Panc1 (cell line): ENCODE measurements at regions not wholly inside any gene's neighbourhood (a gene's known extent, or its start where the extent isn't known, plus 50 kb on each side); places are given as distances from the start of the nearest gene placed in this dataset.

Source experiments
- ATAC-seq: fragments of 200-7000 bp; cut with Tn5 transposase; 2 replicates; pipeline ENCODE4 v1.9.1; 2020; ENCODE audit warnings: mild to moderate bottlenecking, moderate library complexity
- BruUV-seq: library from RNA; stranded (reverse); fragments of 400-500 nt; replicated peaks from 2 replicates; lab custom pipeline; 2021; lab: Mats Ljungman, UMichigan
- CTCF ChIA-PET: fragments of 300-600 bp; sonication (Branson Sonifier 250); formaldehyde crosslinking; loops from one replicate; lab custom pipeline; 2022; ENCODE audit warnings: antibody characterized with exemption; lab: Charles Lee
- POLR2A ChIA-PET: fragments of 300-600 bp; sonication (Branson Sonifier 250); formaldehyde crosslinking; loops from one replicate; lab custom pipeline; 2022; ENCODE audit warnings: antibody characterized with exemption; lab: Charles Lee
- DNase-seq: peaks from one replicate; pipeline ENCODE4 v3.0.0-alpha.2; 2010; ENCODE audit warnings: low read depth, low spot score
- H3K27ac ChIP-seq: 2 replicates; pipeline ENCODE4 v1.5.1; 2011; ENCODE audit warnings: mild to moderate bottlenecking, low read length, inconsistent platforms
- H3K27me3 ChIP-seq: fragments of 200-500 bp; sonication (Bioruptor generic); 2 replicates; pipeline ENCODE4 v1.6.0; 2014; ENCODE audit warnings: low read length, inconsistent platforms; ENCODE audit not compliant: control insufficient read depth, insufficient read depth
- H3K36me3 ChIP-seq: fragments of 200-500 bp; sonication (Bioruptor generic); 2 replicates; pipeline ENCODE4 v1.5.1; 2014; ENCODE audit warnings: inconsistent platforms, mild to moderate bottlenecking, low read length, moderate library complexity; ENCODE audit not compliant: control insufficient read depth, insufficient read depth
- H3K4me1 ChIP-seq: 2 replicates; pipeline ENCODE4 v1.5.1; 2011; ENCODE audit warnings: inconsistent platforms, mild to moderate bottlenecking, low read length, moderate library complexity; ENCODE audit not compliant: control insufficient read depth, insufficient read depth
- H3K4me3 ChIP-seq, 2 experiments: 2 replicates each; pipeline ENCODE4 v1.5.1; 2011 to 2012; ENCODE audit warnings: low read depth in 2 of 2, low read length in 2 of 2, mild to moderate bottlenecking in 2 of 2, inconsistent platforms in 1 of 2, moderate library complexity in 1 of 2
- H3K9me3 ChIP-seq: fragments of 200-500 bp; sonication (Bioruptor generic); 2 replicates; pipeline ENCODE4 v1.5.1; 2014; ENCODE audit warnings: low read depth, mild to moderate bottlenecking, inconsistent platforms, low read length, moderate library complexity; ENCODE audit not compliant: control insufficient read depth, insufficient read depth
- CTCF ChIP-seq: fragments of 450-650 bp; IDR thresholded peaks from 2 replicates; pipeline ENCODE4 v1.5.1; 2017; ENCODE audit warnings: mild to moderate bottlenecking
- POLR2AphosphoS5 ChIP-seq: IDR thresholded peaks from 2 replicates; pipeline ENCODE4 v1.6.1; 2012; ENCODE audit warnings: mild to moderate bottlenecking, low read depth, low read length, moderate library complexity
- SIN3A ChIP-seq: IDR thresholded peaks from 2 replicates; pipeline ENCODE4 v1.6.1; 2012; ENCODE audit warnings: low read depth, mild to moderate bottlenecking, low read length, moderate library complexity, borderline replicate concordance; ENCODE audit not compliant: insufficient read depth
- TCF7L2 ChIP-seq: IDR thresholded peaks from 2 replicates; pipeline ENCODE4 v1.6.1; 2011; ENCODE audit warnings: mild to moderate bottlenecking, low read depth, low read length, inconsistent platforms
- in situ Hi-C: cut with HindIII; loops from 2 replicates; pipeline ENCODE4 v1.10.0; 2016; ENCODE audit warnings: low sequenced_read_pairs, low pct_unique_long_range_greater_than_20kb
- intact Hi-C: fragments of 100-400 bp; cut with micrococcal nuclease; formaldehyde crosslinking; loops from one replicate; pipeline ENCODE4 v1.10.0; 2022; ENCODE audit not compliant: unreplicated experiment
- TF ChIP-seq, protein P1 (sequence below), 2 experiments: IDR thresholded peaks; 2 replicates each; pipeline ENCODE4 v1.6.1; 2011 to 2012; ENCODE audit warnings: low read depth in 2 of 2, control low read depth in 1 of 2, low read length in 1 of 2, mild to moderate bottlenecking in 1 of 2, moderate library complexity in 1 of 2; ENCODE audit not compliant: insufficient read depth in 1 of 2

DNA sequence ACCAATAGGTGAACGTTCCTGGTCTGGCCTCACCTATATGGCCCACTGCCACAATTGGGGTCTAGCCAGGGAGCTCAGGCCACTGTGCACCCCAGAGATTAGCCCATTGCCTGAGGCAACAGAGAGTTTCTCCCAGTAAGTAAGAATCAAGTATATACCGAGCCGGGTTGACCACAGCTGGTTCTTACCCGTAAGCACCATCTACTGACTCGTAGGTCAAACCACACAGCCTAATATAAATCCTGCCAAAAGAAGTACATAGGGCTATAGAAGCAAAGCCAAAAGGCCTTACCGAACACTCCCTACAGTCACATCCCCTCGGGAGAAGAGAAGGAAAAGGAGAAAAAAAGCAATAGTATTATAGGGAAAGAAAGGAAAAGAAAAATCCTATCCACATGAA is 463.6 kb upstream of the GJE1 start:
- POLR2A ChIA-PET, result interaction anchor here (0.6 kb wide), 1 partner anchor 18 kb away, joined by 3 read pairs; no protein-coding TSS in a partner anchor
- intact Hi-C loops, result no loop called here
- DNase-seq (no peak), ATAC-seq (no peak)
- no peaks in the 10 kb centered on the region for H3K27me3 ChIP-seq
- CTCF ChIA-PET, result no interaction called here
- TF ChIP-seq POLR2AphosphoS5 (no peak), TCF7L2 (no peak), SIN3A (no peak), CTCF (no peak)
- TF ChIP-seq, protein P1, sequence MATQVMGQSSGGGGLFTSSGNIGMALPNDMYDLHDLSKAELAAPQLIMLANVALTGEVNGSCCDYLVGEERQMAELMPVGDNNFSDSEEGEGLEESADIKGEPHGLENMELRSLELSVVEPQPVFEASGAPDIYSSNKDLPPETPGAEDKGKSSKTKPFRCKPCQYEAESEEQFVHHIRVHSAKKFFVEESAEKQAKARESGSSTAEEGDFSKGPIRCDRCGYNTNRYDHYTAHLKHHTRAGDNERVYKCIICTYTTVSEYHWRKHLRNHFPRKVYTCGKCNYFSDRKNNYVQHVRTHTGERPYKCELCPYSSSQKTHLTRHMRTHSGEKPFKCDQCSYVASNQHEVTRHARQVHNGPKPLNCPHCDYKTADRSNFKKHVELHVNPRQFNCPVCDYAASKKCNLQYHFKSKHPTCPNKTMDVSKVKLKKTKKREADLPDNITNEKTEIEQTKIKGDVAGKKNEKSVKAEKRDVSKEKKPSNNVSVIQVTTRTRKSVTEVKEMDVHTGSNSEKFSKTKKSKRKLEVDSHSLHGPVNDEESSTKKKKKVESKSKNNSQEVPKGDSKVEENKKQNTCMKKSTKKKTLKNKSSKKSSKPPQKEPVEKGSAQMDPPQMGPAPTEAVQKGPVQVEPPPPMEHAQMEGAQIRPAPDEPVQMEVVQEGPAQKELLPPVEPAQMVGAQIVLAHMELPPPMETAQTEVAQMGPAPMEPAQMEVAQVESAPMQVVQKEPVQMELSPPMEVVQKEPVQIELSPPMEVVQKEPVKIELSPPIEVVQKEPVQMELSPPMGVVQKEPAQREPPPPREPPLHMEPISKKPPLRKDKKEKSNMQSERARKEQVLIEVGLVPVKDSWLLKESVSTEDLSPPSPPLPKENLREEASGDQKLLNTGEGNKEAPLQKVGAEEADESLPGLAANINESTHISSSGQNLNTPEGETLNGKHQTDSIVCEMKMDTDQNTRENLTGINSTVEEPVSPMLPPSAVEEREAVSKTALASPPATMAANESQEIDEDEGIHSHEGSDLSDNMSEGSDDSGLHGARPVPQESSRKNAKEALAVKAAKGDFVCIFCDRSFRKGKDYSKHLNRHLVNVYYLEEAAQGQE (IDR thresholded peaks at IDR 0.05; ENCODE audit: insufficient read depth in 1 of 2, low read depth in 2 of 2, low read length in 1 of 2), result no peak
- no peaks in the 10 kb centered on the region for H3K9me3 ChIP-seq
- H3K27ac ChIP-seq, result no peak overlapping the region
- in situ Hi-C loops, result no loop called here
- no TSS peak for BruUV-seq
- no peak overlapping the region for H3K4me3 ChIP-seq
- no peaks in the 10 kb centered on the region for H3K4me1 ChIP-seq
- no peaks in the 10 kb centered on the region for H3K36me3 ChIP-seq

- CTCF ChIA-PET, result no interaction called here
- intact Hi-C loops (no loop called here), in situ Hi-C loops (no loop called here)
- POLR2A ChIA-PET, result no interaction called here
- Histone ChIP-seq H3K4me3 (no peak overlapping the region), H3K27me3 (no peaks in the 10 kb centered on the region), H3K27ac (no peak overlapping the region), H3K4me1 (no peaks in the 10 kb centered on the region), H3K36me3 (no peaks in the 10 kb centered on the region), H3K9me3 (no peaks in the 10 kb centered on the region)
- TF ChIP-seq POLR2AphosphoS5 (no peak), SIN3A (no peak), CTCF (no peak), TCF7L2 (no peak)
- TF ChIP-seq, protein P1 (IDR thresholded peaks at IDR 0.05; ENCODE audit: insufficient read depth in 1 of 2, low read depth in 2 of 2, low read length in 1 of 2), result no peak
- ATAC-seq, result no peak
- BruUV-seq, result no TSS peak
- DNase-seq, result no peak
These were observed 465.0 kb upstream of the GJE1 start for GRCh38 chr6:141667580-141668309.
